NCI-H128 (cell line): ENCODE measurements at regions not wholly inside any gene's neighbourhood (a gene's known extent, or its start where the extent isn't known, plus 50 kb on each side); places are given as distances from the start of the nearest gene placed in this dataset.
A peak's percentile ranks its signal among the peaks of the same experiment; 100 is the strongest.

Source experiments
- DNase-seq: peaks from one replicate; lab custom pipeline; 2025; ENCODE audit not compliant: unreplicated experiment; lab: John Stamatoyannopoulos, UW

- no peak for DNase-seq
These were observed 85.4 kb upstream of the OTOS start for GRCh38 chr2:240225660-240226475.

DNA sequence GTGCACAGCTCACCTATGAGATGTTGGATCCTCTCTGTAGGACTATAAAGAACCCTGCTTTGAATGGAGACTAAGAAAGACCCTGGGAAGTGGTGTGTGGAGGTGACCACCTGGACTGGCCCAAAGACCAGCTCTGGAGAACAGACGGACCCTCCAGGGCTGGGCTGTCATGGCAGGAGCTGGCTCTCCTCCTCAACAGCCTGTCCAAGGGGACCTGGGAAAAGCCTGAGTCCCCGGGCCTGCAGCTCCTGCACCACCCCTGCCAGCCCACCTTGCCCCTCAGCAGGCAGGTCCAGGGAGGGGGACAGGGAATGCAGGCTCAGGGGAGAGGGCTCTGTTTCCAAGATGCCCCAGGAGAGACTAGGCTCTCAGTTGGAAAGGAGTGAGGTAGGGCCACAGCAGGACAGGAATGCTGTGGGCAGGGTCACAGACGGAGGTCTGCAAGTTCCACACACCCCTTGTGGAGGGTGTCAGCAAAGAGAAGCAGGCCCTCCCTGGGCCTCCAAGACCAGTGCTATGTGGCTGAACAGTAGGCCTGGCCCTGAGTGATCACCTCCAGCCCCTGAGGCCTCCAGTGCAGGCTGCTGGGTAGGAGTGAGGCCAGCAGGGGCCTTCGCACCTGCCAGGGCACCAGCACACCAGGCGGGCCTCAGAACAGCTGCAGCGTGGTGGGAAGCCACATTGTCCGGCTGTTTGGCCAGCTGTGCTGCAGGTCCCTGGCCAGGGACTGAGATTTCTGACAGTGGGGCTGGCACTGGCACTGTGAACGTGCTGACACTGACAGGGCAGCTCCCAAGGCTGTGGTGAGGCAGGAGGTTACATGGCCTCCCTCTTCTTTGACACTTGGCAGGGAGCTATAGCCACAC, 86.4 kb upstream of the OTOS start:
- DNase-seq = no peak

GRCh38 chr2:240227538-240228428, 87.3 kb upstream of the OTOS start:
- no peak for DNase-seq

GRCh38 chr2:240229005-240229404, 88.5 kb upstream of the OTOS start:
- DNase-seq = no peak

DNA sequence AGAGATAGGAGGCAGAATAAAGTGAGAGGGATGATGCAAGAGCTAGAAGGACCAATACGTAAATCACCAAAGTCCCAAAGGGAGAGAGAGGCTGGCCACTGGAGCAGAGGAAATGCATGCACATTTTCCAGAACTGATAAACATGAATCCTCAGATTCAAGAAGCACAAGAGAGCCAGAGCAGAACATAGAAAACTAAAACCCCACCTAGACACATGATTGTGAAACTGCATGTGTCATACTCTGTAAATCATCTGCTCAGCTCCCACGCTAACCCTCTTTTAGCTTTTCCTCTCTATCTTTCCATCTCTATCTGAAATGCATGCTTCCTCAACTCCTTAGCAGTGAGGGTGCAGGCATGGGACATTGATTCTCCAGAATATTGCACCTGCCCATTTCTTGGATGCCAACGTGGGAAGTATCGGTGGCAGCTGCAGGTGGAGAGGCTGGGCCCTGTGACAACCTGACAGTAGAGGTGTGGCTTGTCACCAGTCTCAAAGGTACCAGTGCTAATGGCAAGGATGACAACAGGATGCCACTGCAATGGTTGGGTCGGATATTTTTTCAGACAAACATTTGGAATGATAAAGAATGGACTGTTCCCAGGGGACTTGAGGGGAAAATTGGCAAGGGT, 89.3 kb upstream of the OTOS start:
- no peak for DNase-seq

DNA sequence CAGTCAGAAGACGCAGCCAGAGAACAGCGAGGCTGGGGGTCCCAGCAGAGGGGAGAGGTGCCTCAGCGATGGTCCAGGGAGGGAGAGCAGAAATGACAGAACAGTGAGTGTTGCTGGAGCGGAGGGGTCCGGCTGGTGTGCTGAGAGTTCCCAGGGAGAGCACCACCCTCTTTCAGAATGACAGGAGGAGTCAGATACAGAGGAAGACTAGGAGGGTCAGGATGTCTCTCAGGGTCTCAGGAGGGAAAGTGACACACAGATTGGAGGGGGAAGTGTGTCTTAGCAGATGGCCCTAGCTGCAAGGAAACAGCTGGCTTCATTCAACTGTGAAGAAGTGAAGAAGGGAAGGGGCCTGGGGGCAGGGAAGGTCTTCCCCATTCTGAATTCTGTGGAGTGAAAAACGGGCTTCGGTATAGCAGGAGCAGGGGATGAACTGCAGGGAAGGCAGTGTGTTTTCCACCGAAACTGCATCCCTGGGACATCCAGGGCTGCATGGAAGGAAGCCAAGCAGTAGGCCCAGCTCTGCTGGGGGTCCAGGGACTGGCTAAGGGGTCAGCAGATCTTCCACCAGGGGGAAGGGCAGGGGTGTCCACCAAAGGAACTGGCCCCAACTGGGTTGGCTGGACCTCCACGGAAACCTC, 90.0 kb upstream of the OTOS start:
- DNase-seq = no peak

- DNase-seq = no peak
These were observed 91.4 kb upstream of the OTOS start for GRCh38 chr2:240231838-240232244.

GRCh38 chr2:240232264-240232915, 91.9 kb upstream of the OTOS start:
- no peak for DNase-seq

- peak; percentile 18 for DNase-seq
These were observed 92.8 kb upstream of the OTOS start for GRCh38 chr2:240232961-240233884.

DNA sequence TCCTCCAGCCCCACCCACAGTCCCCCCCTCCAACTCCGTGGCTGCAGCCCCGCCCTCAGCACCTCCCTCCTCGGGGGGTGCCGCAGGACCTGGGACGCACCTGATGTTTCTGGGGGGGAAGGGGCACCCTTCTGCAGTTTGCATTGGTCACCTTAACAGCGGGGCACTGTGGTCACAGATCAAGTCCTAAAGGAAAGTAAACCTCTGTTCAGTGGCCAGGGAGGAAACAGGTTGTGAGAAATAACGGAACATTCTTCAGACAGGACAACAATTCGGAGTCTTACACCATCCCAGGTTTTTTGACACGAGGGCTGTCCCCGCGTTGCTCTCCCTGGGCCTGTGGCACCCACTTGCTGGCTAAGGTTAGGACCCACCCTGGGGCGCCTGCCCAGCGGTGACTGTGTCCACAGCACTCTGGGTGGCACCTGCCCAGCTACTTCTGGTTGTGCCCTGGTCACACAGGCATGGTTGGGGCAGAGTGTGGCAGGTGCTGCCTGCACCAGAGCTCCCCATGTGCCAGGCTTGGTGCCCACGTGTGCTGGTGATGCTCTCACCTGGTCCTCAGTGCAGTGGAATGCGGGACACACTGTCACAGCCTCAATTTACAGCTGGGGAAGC, 93.5 kb upstream of the OTOS start:
- DNase-seq = no peak

- DNase-seq = no peak
These were observed 94.1 kb upstream of the OTOS start for GRCh38 chr2:240234503-240234951.

DNA sequence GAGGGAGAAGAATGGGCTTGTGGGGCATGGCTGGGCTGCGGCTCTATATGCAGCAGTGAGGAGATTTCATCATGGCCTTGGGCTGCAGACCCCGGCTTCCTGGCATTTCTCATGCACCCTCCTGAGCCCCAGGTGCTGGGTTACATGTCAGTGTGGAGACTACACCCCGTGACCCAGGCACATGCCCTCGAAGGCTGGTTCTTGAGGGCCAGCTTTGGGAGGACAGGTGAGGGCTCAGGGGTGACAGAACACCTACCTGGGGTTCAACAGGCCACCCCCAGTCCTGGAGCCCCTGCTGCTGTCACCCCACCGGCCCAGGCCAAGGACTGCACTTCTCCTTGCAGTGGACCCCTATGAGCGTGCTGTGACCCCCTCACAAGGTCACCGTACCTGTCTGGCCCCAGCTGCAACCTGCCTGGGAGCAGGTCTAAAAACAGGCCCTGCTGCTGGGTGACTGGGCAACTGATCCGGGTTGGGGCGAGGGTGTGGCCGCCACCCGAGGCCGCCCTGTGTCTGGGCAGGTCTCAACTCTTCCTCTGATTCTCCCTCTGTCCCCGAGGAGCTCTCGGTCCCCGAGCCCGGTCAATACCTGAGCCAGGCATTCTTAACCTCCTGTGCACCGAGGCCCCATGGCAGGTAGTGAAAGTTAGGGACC, 94.8 kb upstream of the OTOS start:
- DNase-seq = no peak

DNA sequence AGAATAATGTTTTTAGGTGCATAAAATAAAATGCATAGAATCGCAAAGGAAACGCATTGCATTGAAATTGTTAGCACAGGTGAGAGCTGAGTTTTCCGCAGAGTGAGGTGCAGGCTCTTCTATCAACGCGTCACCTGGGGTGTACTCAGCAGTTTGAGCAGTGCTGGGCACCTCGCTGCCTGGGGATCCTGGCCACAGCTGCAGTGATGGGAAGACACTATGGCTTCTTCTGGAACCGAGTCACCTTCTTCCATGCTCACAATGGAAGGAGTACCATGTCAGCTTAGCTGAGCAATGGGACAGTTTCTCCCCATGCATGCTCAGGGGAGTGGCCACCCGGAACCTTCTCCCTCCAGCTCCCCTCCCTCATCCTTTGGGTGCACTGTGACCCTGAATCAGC, 95.4 kb upstream of the OTOS start:
- DNase-seq = no peak

DNA sequence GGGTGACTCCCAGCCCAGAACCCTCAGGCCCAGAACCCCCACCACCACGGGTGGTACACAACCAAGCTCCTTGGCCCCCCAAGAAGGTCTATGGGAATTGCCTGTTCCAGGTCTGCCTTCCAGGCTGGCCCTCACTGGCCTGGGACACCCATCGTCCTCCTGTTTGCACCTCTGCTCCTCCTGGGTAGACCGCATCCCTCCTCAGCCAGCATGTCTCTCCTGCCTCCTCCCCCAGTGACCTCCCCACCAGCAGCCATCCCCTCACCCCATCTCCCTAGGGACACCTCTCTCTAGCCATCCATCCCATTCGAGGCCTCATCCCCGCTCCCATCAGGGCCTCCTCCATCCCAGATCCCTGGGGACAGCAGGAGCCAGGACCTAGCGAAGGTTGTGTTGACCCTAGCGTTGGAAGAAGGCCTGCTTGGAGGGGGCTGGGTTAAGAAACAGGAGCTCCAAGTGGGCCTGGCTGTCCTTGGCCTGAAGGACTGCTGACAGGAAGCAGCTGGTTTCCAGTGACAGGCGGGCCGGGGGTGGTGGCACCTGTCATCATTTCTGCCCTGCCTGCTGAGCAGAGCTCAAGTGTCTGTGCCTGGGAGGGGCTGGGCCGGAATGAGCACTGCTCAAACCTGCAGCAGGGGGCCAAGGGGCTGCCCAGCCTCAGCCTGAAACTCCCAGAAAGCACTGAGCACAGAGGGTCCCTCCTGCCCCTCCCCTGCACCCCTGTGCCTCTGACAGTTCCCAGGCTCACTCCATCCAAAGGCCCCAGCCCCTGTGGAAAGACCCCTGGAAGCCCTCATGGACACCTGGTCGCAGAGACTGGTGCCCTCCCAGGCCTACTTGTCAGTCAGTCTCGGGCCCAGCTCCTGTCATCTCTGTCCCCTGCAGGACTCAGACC, 96.0 kb upstream of the OTOS start:
- peak; percentile 2 for DNase-seq

GRCh38 chr2:240237609-240238174, 97.2 kb upstream of the OTOS start:
- no peak for DNase-seq

GRCh38 chr2:240238201-240238600, 97.7 kb upstream of the OTOS start:
- no peak for DNase-seq
